ENCODE measurements at regions not wholly inside any gene's neighbourhood (a gene's known extent, or its start where the extent isn't known, plus 50 kb on each side); places are given as distances from the start of the nearest gene placed in this dataset.

DNA sequence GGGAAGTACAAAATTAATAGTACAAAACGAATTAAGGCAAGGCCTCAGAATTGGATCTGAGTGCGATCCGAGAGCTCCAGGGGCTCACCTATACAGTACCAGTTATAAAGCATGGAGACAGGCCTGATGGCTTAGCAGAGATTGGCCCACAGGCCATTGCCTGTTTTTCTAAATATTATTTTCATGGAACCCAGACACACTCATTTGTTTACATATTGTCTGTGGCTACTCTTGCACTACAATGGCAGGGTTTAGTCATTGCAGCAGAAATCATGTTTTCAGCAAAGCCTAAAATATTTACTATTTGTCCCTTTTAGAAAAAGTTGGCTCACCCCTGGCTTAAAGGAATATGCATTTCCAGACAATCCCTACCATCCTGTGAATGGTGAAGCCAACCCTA is 578.9 kb downstream of the PLPP3 start:
- CTCF ChIA-PET (ENCODE audit: low intra/inter-chr PET ratio, low total read pairs) = no interaction called here
- FAIRE-seq = no peak
- TF ChIP-seq MAFG (CRISPR knock-in tag; IDR thresholded peaks at IDR 0.05) (no peak), SOX6 (IDR thresholded peaks at IDR 0.05) (no peak), SOX6 (CRISPR knock-in tag; IDR thresholded peaks at IDR 0.05) (no peak), STAT5B (CRISPR knock-in tag; IDR thresholded peaks at IDR 0.05) (no peak), SNRNP70 (IDR thresholded peaks at IDR 0.05; ENCODE audit: low read depth, low read length) (no peak), ZNF704 (CRISPR knock-in tag; IDR thresholded peaks at IDR 0.05; ENCODE audit: borderline replicate concordance) (no peak), ZNF503 (CRISPR knock-in tag; IDR thresholded peaks at IDR 0.05) (no peak), ZBTB1 (CRISPR knock-in tag; IDR thresholded peaks at IDR 0.05; ENCODE audit: borderline replicate concordance) (no peak), IRF2 (CRISPR knock-in tag; IDR thresholded peaks at IDR 0.05) (no peak), JARID2 (CRISPR knock-in tag; IDR thresholded peaks at IDR 0.05; ENCODE audit: insufficient replicate concordance) (no peak), SYNCRIP (IDR thresholded peaks at IDR 0.05; ENCODE audit: insufficient read depth, low read depth, low read length) (no peak), HMG20A (CRISPR knock-in tag; IDR thresholded peaks at IDR 0.05; ENCODE audit: borderline replicate concordance) (no peak)
- TF ChIP-seq, protein P1, sequence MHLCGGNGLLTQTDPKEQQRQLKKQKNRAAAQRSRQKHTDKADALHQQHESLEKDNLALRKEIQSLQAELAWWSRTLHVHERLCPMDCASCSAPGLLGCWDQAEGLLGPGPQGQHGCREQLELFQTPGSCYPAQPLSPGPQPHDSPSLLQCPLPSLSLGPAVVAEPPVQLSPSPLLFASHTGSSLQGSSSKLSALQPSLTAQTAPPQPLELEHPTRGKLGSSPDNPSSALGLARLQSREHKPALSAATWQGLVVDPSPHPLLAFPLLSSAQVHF (CRISPR knock-in tag; IDR thresholded peaks at IDR 0.05) = no peak
- TF ChIP-seq, protein P2, sequence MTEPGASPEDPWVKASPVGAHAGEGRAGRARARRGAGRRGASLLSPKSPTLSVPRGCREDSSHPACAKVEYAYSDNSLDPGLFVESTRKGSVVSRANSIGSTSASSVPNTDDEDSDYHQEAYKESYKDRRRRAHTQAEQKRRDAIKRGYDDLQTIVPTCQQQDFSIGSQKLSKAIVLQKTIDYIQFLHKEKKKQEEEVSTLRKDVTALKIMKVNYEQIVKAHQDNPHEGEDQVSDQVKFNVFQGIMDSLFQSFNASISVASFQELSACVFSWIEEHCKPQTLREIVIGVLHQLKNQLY (CRISPR knock-in tag; IDR thresholded peaks at IDR 0.05) = no peak
- TF ChIP-seq, protein P3, sequence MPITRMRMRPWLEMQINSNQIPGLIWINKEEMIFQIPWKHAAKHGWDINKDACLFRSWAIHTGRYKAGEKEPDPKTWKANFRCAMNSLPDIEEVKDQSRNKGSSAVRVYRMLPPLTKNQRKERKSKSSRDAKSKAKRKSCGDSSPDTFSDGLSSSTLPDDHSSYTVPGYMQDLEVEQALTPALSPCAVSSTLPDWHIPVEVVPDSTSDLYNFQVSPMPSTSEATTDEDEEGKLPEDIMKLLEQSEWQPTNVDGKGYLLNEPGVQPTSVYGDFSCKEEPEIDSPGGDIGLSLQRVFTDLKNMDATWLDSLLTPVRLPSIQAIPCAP (CRISPR knock-in tag; IDR thresholded peaks at IDR 0.05; ENCODE audit: low read depth) = no peak

More for the DNA sequence above, 578.9 kb downstream of the PLPP3 start:
- in situ Hi-C loops (cut with HindIII; ENCODE audit: extremely low pct_ligation_motif_present, low pct_unique_long_range_greater_than_20kb) = no loop called here
- H3K27ac ChIP-seq (ENCODE audit: extremely low read length, insufficient read depth, low read length) = no peak overlapping the region
- H3K4me3 ChIP-seq (replicated peaks in 1 of 3; ENCODE audit: insufficient read depth in 1 of 3, low read depth in 2 of 3, low read length in 3 of 3) = no peak overlapping the region
- intact Hi-C loops (cut with micrococcal nuclease; ENCODE audit: unreplicated experiment) = no loop called here
- H3K27me3 ChIP-seq (ENCODE audit: control insufficient read depth in 1 of 2, insufficient read depth in 2 of 2, low read length in 2 of 2) = peaks cover 0 to 2% of the 10 kb centered on the region in 2 experiments; a peak in 1 of 5 replicates
- no peak overlapping the region for H3K9ac ChIP-seq (ENCODE audit: insufficient read depth, low read depth, low read length)
- H3K9me3 ChIP-seq (ENCODE audit: low read length) = no peaks in the 10 kb centered on the region
- H3K4me1 ChIP-seq (ENCODE audit: insufficient read depth, low read length) = no peaks in the 10 kb centered on the region
- ATAC-seq = no peak
- H4K20me1 ChIP-seq (ENCODE audit: insufficient read depth, low read length) = no peaks in the 10 kb centered on the region
- H3K36me3 ChIP-seq (replicated peaks in 1 of 2; ENCODE audit: control insufficient read depth in 1 of 2, insufficient read depth in 2 of 2, low read length in 2 of 2) = no peaks in the 10 kb centered on the region
- no TSS peak for BruUV-seq (replicated peaks)
- WGBS (ENCODE audit: low lambda C conversion rate) = 61% methylated on average over 3 of the region's 3 CpGs
- DNase-seq (ENCODE audit: low spot score) = no peak
- POLR2A ChIA-PET = no interaction called here
- no peak overlapping the region for H3K4me2 ChIP-seq (ENCODE audit: low read depth, low read length)
- no peaks in the 10 kb centered on the region for H3K79me2 ChIP-seq (ENCODE audit: insufficient read depth, low read length)
- H2AFZ ChIP-seq (ENCODE audit: low read length) = no peak overlapping the region
